ENCODE measurements at regions not wholly inside any gene's neighbourhood (a gene's known extent, or its start where the extent isn't known, plus 50 kb on each side); places are given as distances from the start of the nearest gene placed in this dataset.
A peak's percentile ranks its signal among the peaks of the same experiment; 100 is the strongest.

DNA sequence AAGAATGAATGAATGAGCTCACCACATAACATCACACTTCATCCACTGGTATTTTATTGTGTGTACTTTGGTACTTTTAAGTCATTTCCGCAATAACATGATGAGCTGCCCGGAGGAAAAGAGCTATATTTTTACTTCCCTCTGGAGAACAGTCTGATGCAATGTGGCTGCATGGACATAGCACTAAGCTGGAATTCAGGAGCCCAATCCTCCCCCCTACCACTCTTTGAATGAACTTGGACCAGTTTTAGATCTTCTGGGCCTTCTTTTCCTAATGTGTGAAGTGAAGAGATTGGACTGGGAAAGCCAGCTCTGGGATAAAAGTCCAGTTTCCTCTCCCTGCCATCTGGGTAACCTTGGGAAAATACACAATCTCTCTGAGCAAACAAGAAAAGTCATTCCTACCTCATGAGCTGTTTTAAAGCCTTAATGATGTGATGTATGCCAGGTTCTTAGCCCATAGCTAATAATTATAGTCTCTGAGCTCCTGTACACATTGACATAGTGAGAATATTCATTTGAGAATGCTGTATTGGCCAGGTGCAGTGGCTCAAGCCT lies 79.3 kb downstream of the ABCC12 start (continued):
- TF ChIP-seq FOXA1 (IDR thresholded peaks at IDR 0.05) (peak; percentile 69), FOXA1 (CRISPR knock-in tag; IDR thresholded peaks at IDR 0.05) (peak; percentile 81), ZNF337 (CRISPR knock-in tag; IDR thresholded peaks at IDR 0.05; ENCODE audit: borderline replicate concordance, low read depth) (no peak), ATF7 (IDR thresholded peaks at IDR 0.05) (peak; percentile 10; the same call in 1 of the 2 replicates), ATF7 (CRISPR knock-in tag; IDR thresholded peaks at IDR 0.05) (no peak), ZBTB2 (CRISPR knock-in tag; IDR thresholded peaks at IDR 0.05; ENCODE audit: low read depth) (no peak), KAT8 (CRISPR knock-in tag; IDR thresholded peaks at IDR 0.05) (0 out of 2 replicates have a peak, but pooled peaks have one; percentile 37), NR2C2 (CRISPR knock-in tag; IDR thresholded peaks at IDR 0.05; ENCODE audit: borderline replicate concordance) (peak; percentile 29; the same call in 1 of the 2 replicates), TAF15 (IDR thresholded peaks at IDR 0.05; ENCODE audit: low read depth, low read length, poor library complexity, severe bottlenecking) (no peak), ZC3H13 (CRISPR knock-in tag; IDR thresholded peaks at IDR 0.05) (no peak), SMAD9 (CRISPR knock-in tag; IDR thresholded peaks at IDR 0.05) (no peak), JUN (CRISPR knock-in tag; IDR thresholded peaks at IDR 0.05) (peak; percentile 78; the same call in 1 of the 2 replicates), ZNF124 (CRISPR knock-in tag; IDR thresholded peaks at IDR 0.05) (0 out of 2 replicates have a peak, but pooled peaks have one; percentile 29), JUND (CRISPR knock-in tag; IDR thresholded peaks at IDR 0.05) (peak; percentile 61; the same call in 1 of the 2 replicates), PAWR (CRISPR knock-in tag; IDR thresholded peaks at IDR 0.05; ENCODE audit: borderline replicate concordance) (no peak), ZNF263 (CRISPR knock-in tag; IDR thresholded peaks at IDR 0.05) (no peak), ZNF432 (CRISPR knock-in tag; IDR thresholded peaks at IDR 0.05; ENCODE audit: borderline replicate concordance) (no peak), NCOA2 (CRISPR knock-in tag; IDR thresholded peaks at IDR 0.05) (peak; percentile 54; the same call in 1 of the 2 replicates), PCBP2 (optimal IDR thresholded peaks at IDR 0.05; ENCODE audit: low read depth, low read length, poor library complexity, severe bottlenecking) (no peak), PAXIP1 (CRISPR knock-in tag; conservative IDR thresholded peaks at IDR 0.05) (peak; percentile 65), ZNF441 (CRISPR knock-in tag; IDR thresholded peaks at IDR 0.05; ENCODE audit: borderline replicate concordance) (no peak), MIXL1 (CRISPR knock-in tag; IDR thresholded peaks at IDR 0.05) (peak; percentile 80), HNF4G (IDR thresholded peaks at IDR 0.05; ENCODE audit: borderline replicate concordance, low read depth, low read length) (0 out of 2 replicates have a peak, but pooled peaks have one; percentile 16), HNF4G (CRISPR knock-in tag; IDR thresholded peaks at IDR 0.05; ENCODE audit: borderline replicate concordance, low read depth) (no peak), KDM2A (CRISPR knock-in tag; IDR thresholded peaks at IDR 0.05; ENCODE audit: borderline replicate concordance, low read depth) (no peak), CREB3 (CRISPR knock-in tag; IDR thresholded peaks at IDR 0.05) (no peak), SYNCRIP (IDR thresholded peaks at IDR 0.05; ENCODE audit: insufficient read depth, low read depth, low read length) (no peak)
